Aorta (tissue), 5 donors: ENCODE measurements at regions not wholly inside any gene's neighbourhood (a gene's known extent, or its start where the extent isn't known, plus 50 kb on each side); places are given as distances from the start of the nearest gene placed in this dataset.
"Not testable (repeated sequence)": the region's sequence is repeated elsewhere in the genome, so short reads cannot be mapped to it uniquely, and the experiment has no call there.

Source experiments
- ATAC-seq: fragments of 200-7000 bp; cut with Tn5 transposase; one replicate; pipeline ENCODE4 v1.9.1; 2022; ENCODE audit warnings: moderate library complexity; ENCODE audit not compliant: low FRiP score
- DNase-seq, 2 donors: peaks; one replicate each; pipeline ENCODE4 v3.0.0-alpha.2; 2020
- H3K27ac ChIP-seq, 2 donors: one replicate each; pipeline ENCODE4 v1.5.1; 2013; ENCODE audit warnings: low read length in 2 of 2, mild to moderate bottlenecking in 2 of 2, moderate library complexity in 2 of 2, control low read depth in 1 of 2, inconsistent platforms in 1 of 2, low read depth in 1 of 2
- H3K27me3 ChIP-seq, 2 donors: one replicate each; pipeline ENCODE4 v1.6.1; 2013; ENCODE audit warnings: control low read depth in 1 of 2, low read length in 1 of 2, mild to moderate bottlenecking in 1 of 2, moderate library complexity in 1 of 2; ENCODE audit not compliant: insufficient read depth in 2 of 2, control insufficient read depth in 1 of 2
- H3K36me3 ChIP-seq, 2 donors: one replicate each; pipeline ENCODE4 v1.6.1; 2013; ENCODE audit warnings: control low read depth in 1 of 2, low read length in 1 of 2, mild to moderate bottlenecking in 1 of 2; ENCODE audit not compliant: insufficient read depth in 2 of 2, control insufficient read depth in 1 of 2
- H3K4me1 ChIP-seq, 2 donors: one replicate each; pipeline ENCODE4 v1.6.1; 2013; ENCODE audit warnings: low read length in 2 of 2, control low read depth in 1 of 2, mild to moderate bottlenecking in 1 of 2, moderate library complexity in 1 of 2; ENCODE audit not compliant: insufficient read depth in 2 of 2, control insufficient read depth in 1 of 2
- H3K4me3 ChIP-seq, 2 donors: one replicate each; pipeline ENCODE4 v1.5.1; 2013; ENCODE audit warnings: low read length in 2 of 2, control low read depth in 1 of 2, mild to moderate bottlenecking in 1 of 2
- H3K9me3 ChIP-seq: one replicate; pipeline ENCODE4 v1.6.1; 2013; ENCODE audit warnings: mild to moderate bottlenecking, low read length; ENCODE audit not compliant: control insufficient read depth
- WGBS, 2 donors: extraction: QIAGEN DNeasy Blood & Tissue Kit; methylation state at CpG; one replicate each; pipeline ENCODE4 v1.1.7; 2013; 5-methylcytosine and 5-hydroxymethylcytosine counted together
- intact Hi-C, 2 donors: fragments of 100-400 bp; cut with DNase I; formaldehyde crosslinking; loops; one replicate each; pipeline versions ENCODE4 v1.14.2 to v1.15.0; 2022
- donor health status: healthy with polysubstance abuse.
- donor health status: Bipolar disorder and iron deficiency.
- donor health status: DM: no; HTN: no; CAD: no.
- donor health status: DM: no; HTN: no; CAD: no.
- donor health status: DM: yes; HTN: yes; CAD: no.

DNA sequence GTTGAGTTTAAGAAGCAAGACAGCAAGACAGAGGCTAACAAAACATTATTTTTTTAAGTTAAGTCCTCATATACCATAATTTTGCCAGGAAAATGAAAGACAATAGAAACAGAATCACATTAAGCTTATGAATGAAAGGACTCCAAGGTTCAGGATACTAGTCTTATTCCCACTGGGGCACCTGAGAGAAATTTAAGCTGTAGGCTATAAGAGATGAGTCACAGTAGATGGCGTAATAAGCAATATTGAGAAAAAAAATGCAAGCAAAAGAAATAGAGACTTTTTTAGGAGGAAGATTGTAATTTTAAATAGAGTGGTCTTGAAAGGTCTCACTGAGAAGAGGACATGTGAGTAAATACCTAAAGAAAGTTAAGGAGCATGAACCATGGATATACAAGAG lies 57.1 kb upstream of the KIF2B start:
- Histone ChIP-seq H3K9me3 (peaks cover 2% of the 10 kb centered on the region), H3K4me1 (no peaks in the 10 kb centered on the region), H3K4me3 (no peak overlapping the region), H3K27me3 (no peaks in the 10 kb centered on the region), H3K36me3 (no peaks in the 10 kb centered on the region), H3K27ac (no peak overlapping the region)
- no peak for ATAC-seq
- intact Hi-C loops = no loop called here
- no peak for DNase-seq
- WGBS, 2 donors = 83 to 85% methylated on average over 1 of the region's 1 CpG

DNA sequence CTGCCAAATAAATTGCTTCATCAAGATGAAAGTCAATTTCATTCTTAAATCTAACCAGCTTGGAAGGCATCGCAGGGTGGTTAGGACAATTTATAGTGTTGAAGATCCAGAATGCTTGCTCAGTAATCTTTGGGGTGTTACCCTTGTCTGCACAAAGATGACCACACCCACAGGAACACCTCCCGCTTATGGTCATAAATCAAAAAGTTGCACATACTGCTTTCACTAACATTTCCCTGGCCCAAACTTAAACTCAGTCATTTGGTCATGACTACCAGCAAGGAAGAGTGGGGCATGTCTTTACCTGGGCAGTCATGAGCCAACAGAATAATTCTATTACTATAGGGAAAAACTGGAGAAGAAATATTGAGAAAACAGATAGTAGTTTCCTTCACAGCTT lies 57.6 kb upstream of the KIF2B start:
- Histone ChIP-seq H3K27me3 (no peaks in the 10 kb centered on the region), H3K27ac (no peak overlapping the region), H3K9me3 (peaks cover 2% of the 10 kb centered on the region), H3K4me3 (no peak overlapping the region), H3K36me3 (no peaks in the 10 kb centered on the region), H3K4me1 (no peaks in the 10 kb centered on the region)
- 90 to 92% methylated on average over 2 of the region's 2 CpGs for WGBS, 2 donors
- DNase-seq (no peak), ATAC-seq (no peak)
- intact Hi-C loops = no loop called here

DNA sequence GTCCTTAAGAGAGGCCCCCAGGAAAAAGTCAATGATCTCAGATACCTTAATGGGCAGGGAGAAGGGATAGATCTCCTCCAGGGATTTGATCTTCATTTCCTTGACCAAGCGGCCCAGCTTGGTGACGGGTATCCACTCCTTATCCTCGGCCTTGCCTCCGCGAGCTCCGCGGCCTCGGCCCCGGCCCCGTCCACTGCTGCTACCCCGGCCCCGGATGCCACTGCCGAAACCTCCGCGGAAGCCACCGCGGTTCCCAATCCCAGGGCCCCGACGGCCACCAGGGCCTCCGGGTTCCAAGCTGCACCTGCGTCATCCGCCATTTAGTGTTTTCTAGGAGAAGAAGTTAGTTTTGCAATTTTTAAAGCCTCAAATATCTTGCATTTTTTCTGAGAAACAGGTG lies 65.2 kb upstream of the KIF2B start:
- no peak for ATAC-seq
- H3K36me3 ChIP-seq = no peaks in the 10 kb centered on the region
- WGBS, 2 donors = 97 to 98% methylated on average over 22 of the region's 22 CpGs
- H3K4me3 ChIP-seq = no peak overlapping the region
- intact Hi-C loops = no loop called here
- no peaks in the 10 kb centered on the region for H3K9me3 ChIP-seq
- no peaks in the 10 kb centered on the region for H3K4me1 ChIP-seq
- H3K27ac ChIP-seq = no peak overlapping the region
- no peak for DNase-seq
- no peaks in the 10 kb centered on the region for H3K27me3 ChIP-seq

DNA sequence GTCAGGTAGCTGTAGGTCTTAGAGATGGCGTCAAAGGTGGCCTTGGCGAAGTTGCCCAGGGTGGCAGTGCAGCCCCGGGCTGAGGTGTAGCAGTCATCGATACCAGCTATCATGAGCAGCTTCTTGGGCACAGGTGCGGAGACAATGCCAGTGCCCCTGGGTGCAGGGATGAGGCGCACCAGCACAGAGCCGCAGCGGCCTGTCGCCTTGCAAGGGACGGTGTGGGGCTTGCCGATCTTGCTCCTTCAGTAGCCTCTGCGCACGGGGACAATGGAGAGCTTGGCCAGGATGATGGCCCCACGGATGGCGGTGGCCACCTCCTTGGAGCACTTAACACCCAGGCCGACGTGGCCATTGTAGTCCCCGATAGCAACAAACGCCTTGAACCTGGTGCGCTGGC lies 65.6 kb upstream of the KIF2B start:
- intact Hi-C loops, H3K27ac ChIP-seq, H3K27me3 ChIP-seq, H3K36me3 ChIP-seq, H3K9me3 ChIP-seq, H3K4me3 ChIP-seq, H3K4me1 ChIP-seq, ATAC-seq, DNase-seq: not testable (repeated sequence)
- WGBS, 2 donors = 93 to 98% methylated on average over 20 of the region's 20 CpGs

DNA sequence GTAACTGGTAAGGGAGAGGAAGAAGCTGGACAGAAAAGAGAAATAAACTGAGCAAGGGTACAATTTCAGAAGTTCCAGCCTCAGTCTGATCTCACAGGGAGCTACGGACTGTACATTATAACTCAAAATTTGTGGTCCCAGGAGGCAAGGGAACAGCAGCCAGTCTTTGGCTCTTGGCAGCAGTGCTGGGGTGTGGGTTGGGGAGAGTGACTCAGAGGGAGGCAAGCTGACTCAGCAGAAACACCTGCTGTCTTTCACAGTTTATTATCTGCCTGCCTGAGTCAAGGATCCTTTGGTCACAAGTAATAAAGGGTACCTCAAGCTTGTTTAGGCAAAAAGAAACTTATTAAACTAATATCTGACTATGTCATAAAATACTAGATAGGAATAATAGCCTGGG lies 73.5 kb upstream of the KIF2B start:
- H3K9me3 ChIP-seq = no peaks in the 10 kb centered on the region
- no peak for ATAC-seq
- intact Hi-C loops = no loop called here
- 5 to 7% methylated on average over 1 of the region's 1 CpG for WGBS, 2 donors
- H3K4me3 ChIP-seq = no peak overlapping the region
- DNase-seq = no peak
- no peak overlapping the region for H3K27ac ChIP-seq
- H3K4me1 ChIP-seq = no peaks in the 10 kb centered on the region
- no peaks in the 10 kb centered on the region for H3K36me3 ChIP-seq
- no peaks in the 10 kb centered on the region for H3K27me3 ChIP-seq

DNA sequence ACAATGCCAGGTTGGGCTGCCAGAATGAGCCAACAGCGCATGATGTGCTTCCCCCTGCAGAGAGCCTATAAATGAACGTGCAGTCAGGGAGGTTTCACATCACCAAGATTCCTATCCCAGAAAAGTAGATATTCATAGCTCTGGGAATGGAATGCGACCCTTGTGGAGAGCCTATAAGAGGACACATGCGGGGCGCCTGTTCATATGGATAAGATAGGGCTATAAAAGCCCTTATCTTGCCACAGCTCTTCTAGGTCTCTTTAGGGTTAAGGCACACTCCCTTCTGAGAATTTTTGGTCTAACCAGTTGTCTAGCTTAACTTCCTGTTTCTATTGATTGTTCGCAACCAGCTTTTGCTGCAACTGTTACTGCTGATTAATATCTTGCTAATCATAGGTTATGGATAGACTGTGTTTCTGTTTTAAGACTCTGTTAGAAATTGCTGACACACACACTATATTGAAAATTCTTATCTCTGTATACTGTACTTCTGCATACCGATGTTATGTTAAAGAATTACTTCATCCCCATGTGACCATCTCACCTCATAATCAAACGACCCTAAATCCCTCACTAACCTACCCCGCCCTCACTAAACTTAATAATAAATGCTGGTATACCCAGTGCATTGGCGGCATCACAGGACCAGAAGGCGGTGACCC lies 74.4 kb upstream of the KIF2B start:
- DNase-seq, H3K4me1 ChIP-seq, H3K27me3 ChIP-seq, H3K36me3 ChIP-seq, intact Hi-C loops, H3K9me3 ChIP-seq, H3K27ac ChIP-seq, ATAC-seq, H3K4me3 ChIP-seq: not testable (repeated sequence)
- WGBS, 2 donors = 40 to 42% methylated on average over 11 of the region's 11 CpGs

DNA sequence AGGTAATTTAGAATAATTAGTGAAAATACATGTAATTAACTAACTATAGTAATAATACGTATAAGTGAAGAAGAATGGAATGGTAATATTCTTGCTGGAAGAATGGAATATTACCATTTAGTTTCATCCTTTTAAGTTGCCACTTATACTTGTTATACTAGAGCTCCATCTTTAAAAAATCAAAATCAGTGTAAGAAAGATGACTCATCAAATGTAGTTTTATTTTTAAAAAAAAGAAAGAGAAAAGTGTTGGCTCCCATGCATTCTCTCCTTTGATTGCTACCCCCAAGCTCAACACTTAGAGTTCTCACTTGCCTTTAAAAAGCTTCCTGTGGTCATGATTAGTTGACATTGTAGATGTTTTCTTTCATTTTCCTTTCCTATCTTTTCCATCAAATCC lies 82.4 kb upstream of the KIF2B start:
- Histone ChIP-seq H3K4me1 (no peaks in the 10 kb centered on the region), H3K27me3 (no peaks in the 10 kb centered on the region), H3K36me3 (no peaks in the 10 kb centered on the region), H3K4me3 (no peak overlapping the region), H3K9me3 (no peaks in the 10 kb centered on the region), H3K27ac (no peak overlapping the region)
- 96 to 98% methylated on average over 1 of the region's 1 CpG for WGBS, 2 donors
- ATAC-seq (no peak), DNase-seq (no peak)
- intact Hi-C loops = no loop called here

DNA sequence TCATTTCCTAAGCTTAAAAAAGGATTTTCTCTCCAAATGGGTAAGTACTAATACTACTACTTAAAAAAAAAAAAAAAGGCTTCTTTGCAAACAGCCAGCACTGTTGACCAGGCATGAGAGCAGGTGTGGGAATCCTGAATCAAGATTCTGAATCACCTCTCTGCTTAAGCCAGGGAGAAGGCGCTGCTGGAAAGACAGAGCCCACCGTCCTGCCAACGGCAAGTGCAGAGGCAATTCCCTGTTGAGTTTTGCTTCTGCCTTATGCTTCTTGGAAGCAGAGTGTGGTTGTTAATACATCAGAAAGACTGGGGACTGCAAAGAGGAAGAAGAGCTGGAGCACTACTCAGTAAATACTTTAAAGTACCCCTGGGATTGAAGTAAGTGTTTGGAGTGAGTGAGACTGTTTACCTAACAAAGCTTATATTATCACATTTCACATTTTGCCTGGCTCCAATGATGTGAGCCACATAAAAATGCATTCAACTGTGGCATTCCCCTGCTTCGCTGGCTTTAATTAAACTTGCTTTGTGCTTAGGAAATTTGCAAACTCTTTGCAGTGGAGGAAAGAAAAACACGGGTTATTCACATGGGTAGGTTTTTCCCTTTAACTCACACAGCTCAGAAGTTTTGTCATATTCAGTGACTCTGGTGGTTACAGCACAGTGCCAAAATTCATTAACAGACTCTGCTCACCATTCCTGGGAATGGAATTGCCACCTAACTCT lies 86.0 kb upstream of the KIF2B start:
- 18 to 26% methylated on average over 5 of the region's 5 CpGs for WGBS, 2 donors
- H3K27ac ChIP-seq = no peak overlapping the region

DNA sequence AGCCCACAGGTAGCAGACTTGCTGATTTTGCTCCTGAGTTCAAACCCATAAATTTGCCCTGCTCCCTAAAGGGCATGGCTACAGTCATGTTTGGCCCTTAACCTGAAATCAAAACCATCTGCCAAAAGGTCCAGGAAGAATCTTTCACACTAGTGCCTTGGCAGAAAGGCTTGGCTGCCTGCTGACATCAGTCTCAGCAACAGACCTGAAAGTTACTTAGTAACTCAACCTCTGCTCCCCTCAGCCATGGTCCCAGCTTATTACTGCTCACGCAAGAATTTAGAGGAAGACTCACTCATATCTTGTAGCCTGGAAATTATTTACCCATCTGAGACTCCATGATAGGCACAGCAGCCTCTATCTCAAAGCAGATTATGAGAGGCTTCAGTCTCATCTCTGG lies 98.0 kb upstream of the KIF2B start:
- Histone ChIP-seq H3K27me3 (no peaks in the 10 kb centered on the region), H3K9me3 (no peaks in the 10 kb centered on the region), H3K4me3 (no peak overlapping the region), H3K4me1 (no peaks in the 10 kb centered on the region), H3K36me3 (no peaks in the 10 kb centered on the region), H3K27ac (no peak overlapping the region)
- intact Hi-C loops = no loop called here
- 94 to 100% methylated on average over 1 of the region's 1 CpG for WGBS, 2 donors
- ATAC-seq (no peak), DNase-seq (no peak)

More for the DNA sequence above, 86.0 kb upstream of the KIF2B start:
- intact Hi-C loops = no loop called here
- DNase-seq = no peak
- Histone ChIP-seq H3K4me1 (no peaks in the 10 kb centered on the region), H3K9me3 (no peaks in the 10 kb centered on the region), H3K4me3 (no peak overlapping the region), H3K27me3 (no peaks in the 10 kb centered on the region), H3K36me3 (no peaks in the 10 kb centered on the region)
- no peak for ATAC-seq
